ENCODE measurements at regions not wholly inside any gene's neighbourhood (a gene's known extent, or its start where the extent isn't known, plus 50 kb on each side); places are given as distances from the start of the nearest gene placed in this dataset.

DNA sequence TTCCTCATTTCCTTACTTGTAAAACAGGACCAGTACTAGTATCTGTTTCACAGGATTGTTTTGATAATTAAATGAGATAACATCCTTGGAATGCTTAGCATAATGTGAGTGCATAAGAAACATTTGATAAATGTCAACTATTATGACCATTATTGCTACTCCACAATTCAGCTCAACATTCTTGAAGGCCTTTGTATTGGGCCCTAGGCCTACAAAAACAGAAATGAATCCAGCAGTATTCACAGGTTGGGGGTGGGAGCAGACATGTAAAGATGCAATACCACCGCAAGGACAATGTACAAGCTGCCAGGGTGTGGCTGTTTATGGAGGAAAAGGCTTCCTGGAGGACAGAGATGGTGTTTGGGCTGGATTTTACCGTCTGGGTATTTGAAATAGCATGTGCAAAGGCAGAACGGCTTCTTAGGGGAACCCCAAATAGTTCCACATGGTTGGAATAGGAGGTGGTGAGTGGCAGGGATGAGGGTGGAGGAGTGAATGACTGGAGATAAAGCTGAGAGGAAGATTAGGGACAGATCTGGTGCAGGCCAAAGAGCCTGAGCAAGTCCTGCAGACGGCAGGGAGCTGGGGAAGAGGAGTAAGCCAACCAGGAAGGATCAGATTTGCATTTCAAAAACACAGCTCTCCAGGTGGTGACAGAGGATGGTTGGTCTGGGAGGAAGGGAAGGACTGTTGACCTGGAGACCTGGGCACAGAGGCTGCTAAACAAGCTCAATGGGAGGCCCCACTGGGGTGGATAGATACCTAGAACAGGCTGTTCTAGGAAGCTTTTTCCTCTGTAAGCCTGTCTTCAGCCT, 57.0 kb upstream of the EPB41L1 start:
- Mint-ChIP-seq H3K27me3 (peaks cover 35% of the 10 kb centered on the region), H3K27ac (peak overlapping the region; percentile 94), H3K36me3 (ENCODE audit: low read depth) (peaks cover 6% of the 10 kb centered on the region), H3K9me3 (no peaks in the 10 kb centered on the region), H3K4me3 (peak overlapping the region; percentile 28), H3K4me1 (ENCODE audit: low read depth) (peaks cover 72% of the 10 kb centered on the region)
- intact Hi-C loops (cut with micrococcal nuclease): loop anchor here (2.0 kb wide), 1 partner anchor 47 kb away; no protein-coding TSS in a partner anchor

DNA sequence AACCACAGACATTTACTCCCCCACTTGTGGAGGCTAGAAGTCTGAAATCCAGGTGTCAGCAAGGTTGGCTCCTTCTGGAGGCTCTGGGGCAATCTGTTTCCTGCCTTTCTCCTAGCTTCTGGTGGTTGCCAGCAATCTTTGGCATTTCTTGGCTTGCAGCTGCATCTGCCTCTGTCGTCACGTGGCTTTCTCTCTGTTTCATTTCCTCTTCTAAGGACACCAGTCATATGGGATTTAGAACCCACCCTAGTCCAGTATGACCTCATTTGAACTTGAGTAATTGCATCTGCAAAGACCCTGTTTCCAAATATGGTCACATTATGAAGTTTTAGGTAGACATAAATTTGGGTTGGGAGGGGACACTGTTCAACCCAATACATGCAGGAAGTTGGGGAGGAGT, 56.2 kb upstream of the EPB41L1 start:
- Mint-ChIP-seq H3K27me3 (peaks cover 31% of the 10 kb centered on the region), H3K9me3 (no peaks in the 10 kb centered on the region), H3K4me3 (no peak overlapping the region), H3K27ac (peak overlapping the region; percentile 94), H3K4me1 (ENCODE audit: low read depth) (peaks cover 73% of the 10 kb centered on the region), H3K36me3 (ENCODE audit: low read depth) (no peaks in the 10 kb centered on the region)
- intact Hi-C loops (cut with micrococcal nuclease): loop anchor here (2.0 kb wide), 1 partner anchor 48 kb away; no protein-coding TSS in a partner anchor

DNA sequence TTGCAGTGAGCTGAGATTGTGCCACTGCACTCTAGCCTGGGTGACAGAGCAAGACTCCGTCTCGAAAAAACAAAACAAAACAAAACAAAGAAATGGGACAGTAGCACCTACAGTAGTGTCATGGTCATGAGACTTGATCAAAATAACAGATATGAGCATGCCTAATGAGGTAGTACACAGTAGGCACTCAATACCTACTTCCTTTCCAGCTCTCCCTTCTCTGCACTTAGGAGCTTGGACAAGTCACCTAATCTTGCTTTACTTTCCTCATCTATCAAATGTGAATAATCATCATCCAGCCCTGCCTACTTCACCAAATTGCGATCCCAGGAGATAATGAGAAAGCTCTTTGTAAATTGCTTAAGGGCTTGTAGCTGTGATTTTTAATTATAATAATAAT, 55.4 kb upstream of the EPB41L1 start:
- Mint-ChIP-seq H3K27me3 (peaks cover 24% of the 10 kb centered on the region), H3K4me1 (ENCODE audit: low read depth) (peaks cover 72% of the 10 kb centered on the region), H3K36me3 (ENCODE audit: low read depth) (no peaks in the 10 kb centered on the region), H3K4me3 (no peak overlapping the region), H3K9me3 (no peaks in the 10 kb centered on the region), H3K27ac (peak overlapping the region; percentile 94)
- intact Hi-C loops (cut with micrococcal nuclease): loop anchor here (2.0 kb wide), 1 partner anchor 48 kb away; no protein-coding TSS in a partner anchor

DNA sequence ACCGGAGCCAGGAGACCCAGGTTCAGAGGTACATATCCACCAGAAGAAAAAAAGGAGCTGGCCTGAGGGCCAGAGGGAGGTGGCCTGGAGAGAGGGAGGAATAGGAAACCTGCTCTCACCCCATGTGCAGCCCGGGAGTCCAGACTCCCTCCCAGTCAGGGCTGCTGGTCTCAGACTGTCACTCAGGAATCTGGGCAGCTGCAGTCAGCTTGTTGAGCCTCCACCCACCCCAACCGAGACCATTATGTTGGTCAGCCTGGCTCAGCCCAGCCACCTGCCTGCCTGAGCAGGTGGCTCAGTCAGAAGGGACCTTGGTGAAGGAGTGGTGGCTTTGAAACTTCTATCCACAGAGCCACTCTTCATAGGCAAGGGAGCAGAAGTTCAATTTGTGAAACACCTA, 53.3 kb upstream of the EPB41L1 start:
- no peaks in the 10 kb centered on the region for H3K36me3 Mint-ChIP-seq (ENCODE audit: low read depth)
- H3K27ac Mint-ChIP-seq: peak overlapping the region; percentile 52
- intact Hi-C loops (cut with micrococcal nuclease): no loop called here
- no peak overlapping the region for H3K4me3 Mint-ChIP-seq
- H3K27me3 Mint-ChIP-seq: peaks cover 8% of the 10 kb centered on the region
- no peaks in the 10 kb centered on the region for H3K9me3 Mint-ChIP-seq
- peaks cover 75% of the 10 kb centered on the region for H3K4me1 Mint-ChIP-seq (ENCODE audit: low read depth)

DNA sequence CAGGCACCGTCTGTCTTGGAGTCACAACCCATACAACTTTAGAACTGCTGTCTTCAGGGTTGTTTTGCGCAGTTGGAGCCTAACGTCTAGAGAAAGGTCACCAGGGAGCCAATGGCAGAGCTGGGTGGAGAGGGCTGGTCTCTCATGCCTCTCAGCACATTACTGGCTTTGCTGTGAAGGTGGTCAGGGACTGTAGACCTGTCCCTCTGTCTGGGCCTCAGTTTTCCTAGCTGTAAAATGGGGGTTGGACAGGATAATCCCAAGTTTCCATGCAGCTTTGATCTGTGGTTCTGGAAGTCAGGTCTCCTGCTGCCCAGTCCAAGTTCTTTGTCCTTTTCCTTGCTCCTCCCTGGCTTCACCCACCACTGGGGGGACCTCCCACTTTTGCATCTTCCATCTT, 52.2 kb upstream of the EPB41L1 start:
- Mint-ChIP-seq H3K4me1 (ENCODE audit: low read depth) (peaks cover 64% of the 10 kb centered on the region), H3K36me3 (ENCODE audit: low read depth) (no peaks in the 10 kb centered on the region), H3K4me3 (no peak overlapping the region), H3K27ac (peak overlapping the region; percentile 74), H3K9me3 (no peaks in the 10 kb centered on the region), H3K27me3 (peaks cover 5% of the 10 kb centered on the region)
- intact Hi-C loops (cut with micrococcal nuclease): no loop called here

DNA sequence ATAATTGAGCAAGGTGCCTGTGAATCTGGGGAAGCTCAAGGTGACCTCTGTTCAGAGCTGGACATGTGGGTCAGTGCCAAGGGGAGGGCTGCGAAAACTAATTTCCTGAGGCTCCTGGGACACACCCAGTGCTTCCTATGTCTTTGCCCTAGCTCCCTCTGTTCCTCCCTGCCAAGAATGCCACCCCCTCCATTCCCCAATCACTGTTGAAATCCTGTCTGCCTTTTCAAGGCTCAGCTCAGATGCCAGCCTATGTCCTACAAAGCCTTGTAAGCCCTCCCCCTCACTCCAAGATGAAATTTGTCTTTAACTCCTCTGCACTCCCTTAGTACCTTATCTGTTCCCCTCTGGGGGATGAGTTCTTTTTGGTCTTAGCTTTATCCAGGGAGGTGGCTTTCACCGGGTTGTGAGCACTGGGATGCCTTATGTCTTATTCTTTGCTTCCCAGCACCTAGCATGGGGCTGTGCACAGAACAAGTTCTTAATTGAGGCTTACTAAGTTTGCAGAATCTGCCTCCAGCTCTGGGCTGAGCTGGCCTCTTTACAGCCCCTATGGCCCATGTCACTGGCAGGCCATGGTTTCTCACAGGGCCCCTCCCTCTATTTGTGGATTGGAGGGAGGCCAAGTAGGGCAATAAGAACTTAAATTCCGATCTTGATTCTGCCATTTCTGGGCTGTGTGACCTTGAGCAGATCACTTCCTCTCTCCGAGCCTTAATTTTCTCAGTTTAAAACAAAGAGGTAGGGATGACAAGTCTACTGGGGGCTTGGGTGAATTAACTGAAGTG, 51.5 kb upstream of the EPB41L1 start:
- H3K4me3 Mint-ChIP-seq: no peak overlapping the region
- no peaks in the 10 kb centered on the region for H3K9me3 Mint-ChIP-seq
- no peaks in the 10 kb centered on the region for H3K36me3 Mint-ChIP-seq (ENCODE audit: low read depth)
- H3K27ac Mint-ChIP-seq: peak overlapping the region; percentile 74
- peaks cover 57% of the 10 kb centered on the region for H3K4me1 Mint-ChIP-seq (ENCODE audit: low read depth)
- intact Hi-C loops (cut with micrococcal nuclease): no loop called here
- peaks cover 5% of the 10 kb centered on the region for H3K27me3 Mint-ChIP-seq

DNA sequence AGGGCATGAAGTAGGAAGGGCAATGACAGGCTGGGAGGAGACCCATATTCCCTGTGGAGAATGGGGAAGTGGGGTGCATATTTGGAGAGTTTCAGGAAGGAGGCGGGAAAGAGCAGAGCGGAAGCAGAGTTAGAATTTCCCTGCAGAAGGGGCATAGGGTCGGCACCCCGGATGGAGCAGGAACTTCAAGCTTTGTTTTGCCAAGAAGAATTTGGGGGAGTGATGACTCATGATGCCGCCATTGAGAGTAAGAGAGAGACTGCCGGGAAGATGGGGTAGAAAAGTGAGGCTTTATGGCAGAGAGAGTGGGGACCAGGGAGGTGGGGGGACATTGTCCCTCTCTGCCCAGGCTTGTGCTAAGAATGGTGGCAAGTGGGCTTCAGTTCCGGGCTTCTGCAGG, 50.3 kb upstream of the EPB41L1 start:
- Mint-ChIP-seq H3K27me3 (peaks cover 5% of the 10 kb centered on the region), H3K36me3 (ENCODE audit: low read depth) (no peaks in the 10 kb centered on the region), H3K9me3 (no peaks in the 10 kb centered on the region), H3K27ac (peak overlapping the region; percentile 21), H3K4me3 (no peak overlapping the region), H3K4me1 (ENCODE audit: low read depth) (peaks cover 44% of the 10 kb centered on the region)
- intact Hi-C loops (cut with micrococcal nuclease): no loop called here
